OCI-LY7 (cell line): ENCODE measurements at regions not wholly inside any gene's neighbourhood (a gene's known extent, or its start where the extent isn't known, plus 50 kb on each side); places are given as distances from the start of the nearest gene placed in this dataset.

Experiments used
- CTCF ChIP-seq: fragments of 200-600 bp; sonication (generic); conservative IDR thresholded peaks from 2 replicates; pipeline ENCODE4 v1.5.1; 2014; ENCODE audit warnings: mild to moderate bottlenecking, antibody characterized with exemption, low read length, moderate library complexity, mixed read lengths
- EZH2phosphoT487 ChIP-seq: fragments of 200-600 bp; sonication (generic); IDR thresholded peaks from 2 replicates; pipeline ENCODE4 v1.6.1; 2018; ENCODE audit warnings: low read depth, borderline replicate concordance, mild to moderate bottlenecking, mixed run types, antibody characterized with exemption, low read length, moderate library complexity, mixed read lengths

- TF ChIP-seq CTCF: no peak
- no peak for TF ChIP-seq EZH2phosphoT487
These were observed 1249.3 kb downstream of the BRD1 start for GRCh38 chr22:48578138-48579042.
